ENCODE measurements at regions not wholly inside any gene's neighbourhood (a gene's known extent, or its start where the extent isn't known, plus 50 kb on each side); places are given as distances from the start of the nearest gene placed in this dataset.

GRCh38 chr2:139684286-139684860, 904.2 kb upstream of the NXPH2 start:
- TF ChIP-seq CTCF (IDR thresholded peaks at IDR 0.05), result no peak
- no peak for TF ChIP-seq EP300 (IDR thresholded peaks at IDR 0.05)
- no peak for TF ChIP-seq POLR2AphosphoS5 (IDR thresholded peaks at IDR 0.05)

Data from esophagus muscularis mucosa (tissue), 4 donors.